ENCODE measurements at regions not wholly inside any gene's neighbourhood (a gene's known extent, or its start where the extent isn't known, plus 50 kb on each side); places are given as distances from the start of the nearest gene placed in this dataset.

GRCh38 chr12:4134448-4135263 lies 138.9 kb upstream of the CCND2 start:
- no peak for DNase-seq (ENCODE audit: low spot score)

- no peak for DNase-seq (ENCODE audit: low spot score)
Measured at GRCh38 chr12:4133636-4134447, 139.7 kb upstream of the CCND2 start.

- no peak for DNase-seq (ENCODE audit: low spot score)
Measured at GRCh38 chr12:4133029-4133428, 140.5 kb upstream of the CCND2 start.

- DNase-seq (ENCODE audit: low spot score): no peak
Measured at GRCh38 chr12:4121506-4122020, 152.0 kb upstream of the CCND2 start.

- DNase-seq (ENCODE audit: low spot score): no peak
Measured at GRCh38 chr12:4120316-4120917, 153.1 kb upstream of the CCND2 start.

- DNase-seq (ENCODE audit: low spot score): no peak
Measured at GRCh38 chr12:4119157-4119761, 154.3 kb upstream of the CCND2 start.

- no peak for DNase-seq (ENCODE audit: low spot score)
Measured at GRCh38 chr12:4118601-4119156, 154.9 kb upstream of the CCND2 start.

- DNase-seq (ENCODE audit: low spot score): no peak
Measured at GRCh38 chr12:4118017-4118510, 155.5 kb upstream of the CCND2 start.

GRCh38 chr12:4117386-4118016 lies 156.1 kb upstream of the CCND2 start:
- no peak for DNase-seq (ENCODE audit: low spot score)

- DNase-seq (ENCODE audit: low spot score): no peak
Measured at GRCh38 chr12:4116251-4117111, 157.1 kb upstream of the CCND2 start.

GRCh38 chr12:4115570-4115969 lies 158.0 kb upstream of the CCND2 start:
- no peak for DNase-seq (ENCODE audit: low spot score)

- DNase-seq (ENCODE audit: low spot score): no peak
Measured at GRCh38 chr12:4114986-4115385, 158.6 kb upstream of the CCND2 start.

- DNase-seq (ENCODE audit: low spot score): no peak
Measured at GRCh38 chr12:4112734-4113325, 160.7 kb upstream of the CCND2 start.

- DNase-seq (ENCODE audit: low spot score): no peak
Measured at GRCh38 chr12:4112290-4112689, 161.3 kb upstream of the CCND2 start.

- no peak for DNase-seq (ENCODE audit: low spot score)
Measured at GRCh38 chr12:4111010-4111409, 162.6 kb upstream of the CCND2 start.

- DNase-seq (ENCODE audit: low spot score): no peak
Measured at GRCh38 chr12:4109826-4110225, 163.7 kb upstream of the CCND2 start.

- DNase-seq (ENCODE audit: low spot score): no peak
Measured at GRCh38 chr12:4108803-4109345, 164.7 kb upstream of the CCND2 start.

GRCh38 chr12:4107911-4108697 lies 165.5 kb upstream of the CCND2 start:
- DNase-seq (ENCODE audit: low spot score): no peak

- peak; percentile 68 for DNase-seq (ENCODE audit: low spot score)
Measured at GRCh38 chr12:4107436-4107878, 166.1 kb upstream of the CCND2 start.
